Effector memory CD4-positive, alpha-beta T cell (primary cell): ENCODE measurements at regions not wholly inside any gene's neighbourhood (a gene's known extent, or its start where the extent isn't known, plus 50 kb on each side); places are given as distances from the start of the nearest gene placed in this dataset.

Source experiments
- DNase-seq, 3 donors: peaks; one replicate each; pipeline ENCODE4 v3.0.0-alpha.2; 2020
- H3K27ac ChIP-seq: 2 replicates; pipeline ENCODE4 v1.7.0; 2013; ENCODE audit warnings: mild to moderate bottlenecking, low read length, moderate library complexity; ENCODE audit not compliant: insufficient read depth, poor library complexity, severe bottlenecking
- H3K27me3 ChIP-seq: replicated peaks from 2 replicates; pipeline ENCODE4 v1.7.0; 2013; ENCODE audit warnings: mild to moderate bottlenecking, low read length; ENCODE audit not compliant: insufficient read depth, control insufficient read depth, poor library complexity, severe bottlenecking
- H3K36me3 ChIP-seq: 2 replicates; pipeline ENCODE4 v1.7.0; 2013; ENCODE audit warnings: mild to moderate bottlenecking, low read length, moderate library complexity; ENCODE audit not compliant: control insufficient read depth, insufficient read depth
- H3K4me1 ChIP-seq: 2 replicates; pipeline ENCODE4 v1.7.0; 2013; ENCODE audit warnings: low read length, mild to moderate bottlenecking; ENCODE audit not compliant: control insufficient read depth, insufficient read depth, poor library complexity, severe bottlenecking
- H3K4me3 ChIP-seq: 2 replicates; pipeline ENCODE4 v1.7.0; 2013; ENCODE audit warnings: low read length, low read depth, mild to moderate bottlenecking; ENCODE audit not compliant: insufficient read depth, poor library complexity, severe bottlenecking
- H3K9me3 ChIP-seq: 2 replicates; pipeline ENCODE4 v1.7.0; 2013; ENCODE audit warnings: mild to moderate bottlenecking, low read length, moderate library complexity; ENCODE audit not compliant: control insufficient read depth

GRCh38 chr2:42958741-42959233, 166.4 kb upstream of the HAAO start:
- Histone ChIP-seq H3K27me3 (no peaks in the 10 kb centered on the region), H3K4me1 (no peaks in the 10 kb centered on the region), H3K4me3 (no peak overlapping the region), H3K27ac (no peak overlapping the region), H3K9me3 (no peaks in the 10 kb centered on the region), H3K36me3 (no peaks in the 10 kb centered on the region)
- DNase-seq = no peak

GRCh38 chr2:42957861-42958301, 165.5 kb upstream of the HAAO start:
- no peaks in the 10 kb centered on the region for H3K9me3 ChIP-seq
- no peaks in the 10 kb centered on the region for H3K36me3 ChIP-seq
- H3K4me1 ChIP-seq = no peaks in the 10 kb centered on the region
- H3K27me3 ChIP-seq = no peaks in the 10 kb centered on the region
- no peak overlapping the region for H3K4me3 ChIP-seq
- no peak overlapping the region for H3K27ac ChIP-seq
- DNase-seq = no peak

GRCh38 chr2:42957109-42957860, 164.9 kb upstream of the HAAO start:
- Histone ChIP-seq H3K4me3 (no peak overlapping the region), H3K9me3 (no peaks in the 10 kb centered on the region), H3K36me3 (no peaks in the 10 kb centered on the region), H3K27me3 (no peaks in the 10 kb centered on the region), H3K4me1 (no peaks in the 10 kb centered on the region), H3K27ac (no peak overlapping the region)
- no peak for DNase-seq

- DNase-seq = no peak
- Histone ChIP-seq H3K4me1 (no peaks in the 10 kb centered on the region), H3K36me3 (no peaks in the 10 kb centered on the region), H3K4me3 (no peak overlapping the region), H3K9me3 (no peaks in the 10 kb centered on the region), H3K27ac (no peak overlapping the region), H3K27me3 (no peaks in the 10 kb centered on the region)
Measured at GRCh38 chr2:42954227-42954962, 162.0 kb upstream of the HAAO start.

- Histone ChIP-seq H3K36me3 (no peaks in the 10 kb centered on the region), H3K9me3 (no peaks in the 10 kb centered on the region), H3K4me1 (no peaks in the 10 kb centered on the region), H3K27ac (no peak overlapping the region), H3K27me3 (no peaks in the 10 kb centered on the region), H3K4me3 (no peak overlapping the region)
- no peak for DNase-seq
Measured at GRCh38 chr2:42953216-42953615, 160.8 kb upstream of the HAAO start.

- Histone ChIP-seq H3K36me3 (no peaks in the 10 kb centered on the region), H3K27me3 (no peaks in the 10 kb centered on the region), H3K4me1 (no peaks in the 10 kb centered on the region), H3K27ac (no peak overlapping the region), H3K4me3 (no peak overlapping the region), H3K9me3 (no peaks in the 10 kb centered on the region)
- DNase-seq = no peak
Measured at GRCh38 chr2:42951263-42951938, 159.0 kb upstream of the HAAO start.

- H3K4me1 ChIP-seq = no peaks in the 10 kb centered on the region
- no peaks in the 10 kb centered on the region for H3K27me3 ChIP-seq
- no peaks in the 10 kb centered on the region for H3K9me3 ChIP-seq
- H3K27ac ChIP-seq = no peak overlapping the region
- no peaks in the 10 kb centered on the region for H3K36me3 ChIP-seq
- no peak overlapping the region for H3K4me3 ChIP-seq
- DNase-seq = no peak
Measured at GRCh38 chr2:42949125-42949524, 156.7 kb upstream of the HAAO start.

- no peak overlapping the region for H3K27ac ChIP-seq
- H3K4me1 ChIP-seq = no peaks in the 10 kb centered on the region
- no peaks in the 10 kb centered on the region for H3K9me3 ChIP-seq
- DNase-seq = no peak
- H3K4me3 ChIP-seq = no peak overlapping the region
- H3K36me3 ChIP-seq = no peaks in the 10 kb centered on the region
- H3K27me3 ChIP-seq = no peaks in the 10 kb centered on the region
Measured at GRCh38 chr2:42947809-42948600, 155.6 kb upstream of the HAAO start.

- no peak overlapping the region for H3K4me3 ChIP-seq
- no peak for DNase-seq
- no peaks in the 10 kb centered on the region for H3K4me1 ChIP-seq
- H3K9me3 ChIP-seq = no peaks in the 10 kb centered on the region
- H3K27me3 ChIP-seq = no peaks in the 10 kb centered on the region
- H3K27ac ChIP-seq = no peak overlapping the region
- H3K36me3 ChIP-seq = no peaks in the 10 kb centered on the region
Measured at GRCh38 chr2:42944779-42945415, 152.5 kb upstream of the HAAO start.
